CD14-positive monocyte (primary cell): ENCODE measurements at regions not wholly inside any gene's neighbourhood (a gene's known extent, or its start where the extent isn't known, plus 50 kb on each side); places are given as distances from the start of the nearest gene placed in this dataset.

Source experiments
- DNase-seq, 3 donors: peaks; one replicate each; pipeline ENCODE4 v3.0.0-alpha.2; 2011 to 2022
- H2AFZ ChIP-seq: 2 replicates; pipeline ENCODE4 v1.6.0; 2012; ENCODE audit warnings: mild to moderate bottlenecking, low read depth, low read length, inconsistent platforms; ENCODE audit not compliant: insufficient read depth, poor library complexity, severe bottlenecking
- H3K27ac ChIP-seq, 2 donors: 1 replicate in 1 of 2; 2 replicates in 1 of 2; pipeline ENCODE4 v1.5.1; 2012 to 2013; ENCODE audit warnings: low read length in 2 of 2, control low read depth in 1 of 2, inconsistent platforms in 1 of 2, low read depth in 1 of 2, mild to moderate bottlenecking in 1 of 2
- H3K27me3 ChIP-seq, 2 donors: one replicate each; pipeline versions ENCODE4 v1.6.0 to v1.6.1; 2011 to 2013; ENCODE audit warnings: low read length in 2 of 2; ENCODE audit not compliant: control insufficient read depth in 2 of 2, insufficient read depth in 2 of 2
- H3K36me3 ChIP-seq, 2 donors: replicated peaks in 1 of 2; 1 replicate in 1 of 2; 2 replicates in 1 of 2; pipeline versions ENCODE4 v1.5.1 to v1.6.1; 2012 to 2013; ENCODE audit warnings: low read length in 2 of 2, control low read depth in 1 of 2, inconsistent platforms in 1 of 2, mild to moderate bottlenecking in 1 of 2; ENCODE audit not compliant: insufficient read depth in 2 of 2, control insufficient read depth in 1 of 2
- H3K4me1 ChIP-seq, 2 donors: 1 replicate in 1 of 2; 2 replicates in 1 of 2; pipeline versions ENCODE4 v1.5.1 to v1.6.1; 2012 to 2013; ENCODE audit warnings: low read length in 2 of 2, control low read depth in 1 of 2, inconsistent platforms in 1 of 2, mild to moderate bottlenecking in 1 of 2, moderate library complexity in 1 of 2; ENCODE audit not compliant: insufficient read depth in 2 of 2, control insufficient read depth in 1 of 2
- H3K4me2 ChIP-seq: replicated peaks from 2 replicates; pipeline ENCODE3; 2012; ENCODE audit warnings: low read length, moderate library complexity, mild to moderate bottlenecking; ENCODE audit not compliant: poor library complexity, severe bottlenecking; ENCODE audit errors: extremely low read depth
- H3K4me3 ChIP-seq, 3 experiments: fragments of 200-600 bp in 1 of 3; sonication (generic) in 1 of 3; replicated peaks in 1 of 3; 1 replicate in 2 of 3; 2 replicates in 1 of 3; pipeline ENCODE4 v1.5.1; 2011 to 2013; ENCODE audit warnings: low read length in 3 of 3, mild to moderate bottlenecking in 3 of 3, control low read depth in 2 of 3, low read depth in 2 of 3, inconsistent platforms in 1 of 3, moderate library complexity in 1 of 3
- H3K79me2 ChIP-seq: 2 replicates; pipeline ENCODE4 v1.6.0; 2012; ENCODE audit warnings: mild to moderate bottlenecking, control low read depth, inconsistent platforms, low read length, moderate library complexity; ENCODE audit not compliant: insufficient read depth
- H3K9ac ChIP-seq: 2 replicates; pipeline ENCODE4 v1.6.0; 2017; ENCODE audit warnings: low read length, mild to moderate bottlenecking; ENCODE audit not compliant: insufficient read depth, poor library complexity, severe bottlenecking
- H3K9me3 ChIP-seq, 2 donors: replicated peaks in 1 of 2; 1 replicate in 1 of 2; 2 replicates in 1 of 2; pipeline versions ENCODE4 v1.5.1 to v1.6.1; 2012 to 2013; ENCODE audit warnings: low read length in 2 of 2, control low read depth in 1 of 2; ENCODE audit not compliant: control insufficient read depth in 1 of 2, insufficient read depth in 1 of 2
- H4K20me1 ChIP-seq: 2 replicates; pipeline ENCODE4 v1.6.0; 2012; ENCODE audit warnings: mild to moderate bottlenecking, low read length, control low read depth, moderate library complexity; ENCODE audit not compliant: insufficient read depth
- H3K27ac Mint-ChIP-seq, 7 donors: one replicate each; pipeline ENCODE4 v1.8.0; 2020; ENCODE audit warnings: mild to moderate bottlenecking in 7 of 7, mixed read lengths in 7 of 7, moderate library complexity in 6 of 7, inconsistent platforms in 2 of 7
- H3K27me3 Mint-ChIP-seq, 3 donors: one replicate each; pipeline ENCODE4 v1.8.0; 2021 to 2022; ENCODE audit warnings: low read depth in 3 of 3, mild to moderate bottlenecking in 3 of 3, mixed read lengths in 3 of 3, moderate library complexity in 3 of 3, inconsistent platforms in 1 of 3
- H3K36me3 Mint-ChIP-seq, 2 donors: one replicate each; pipeline ENCODE4 v1.8.0; 2020; ENCODE audit warnings: mixed read lengths in 2 of 2, inconsistent platforms in 1 of 2, mild to moderate bottlenecking in 1 of 2
- H3K4me1 Mint-ChIP-seq: one replicate; pipeline ENCODE4 v1.8.0; 2020; ENCODE audit warnings: mild to moderate bottlenecking, mixed read lengths
- H3K4me3 Mint-ChIP-seq, 2 donors: one replicate each; pipeline ENCODE4 v1.8.0; 2020; ENCODE audit warnings: mild to moderate bottlenecking in 2 of 2, mixed read lengths in 2 of 2, moderate library complexity in 1 of 2
- H3K9me3 Mint-ChIP-seq, 7 donors: one replicate each; pipeline ENCODE4 v1.8.0; 2020 to 2022; ENCODE audit warnings: mixed read lengths in 7 of 7, mild to moderate bottlenecking in 6 of 7, moderate library complexity in 6 of 7, inconsistent platforms in 2 of 7
- WGBS: methylation state at CpG from one replicate; pipeline ENCODE4 v1.1.5; 2013; ENCODE audit warnings: missing lambda C conversion rate; ENCODE audit not compliant: insufficient coverage; 5-methylcytosine and 5-hydroxymethylcytosine counted together
- intact Hi-C, 2 donors: fragments of 100-400 bp; cut with micrococcal nuclease; formaldehyde crosslinking; loops; one replicate each; pipeline versions ENCODE4 v1.15.0 to v1.15.1; 2023
- TF ChIP-seq, protein P1 (sequence below): fragments of 200-600 bp; IDR thresholded peaks from one replicate; pipeline ENCODE4 v1.8.0; 2022; ENCODE audit warnings: antibody characterized with exemption, mild to moderate bottlenecking

DNA sequence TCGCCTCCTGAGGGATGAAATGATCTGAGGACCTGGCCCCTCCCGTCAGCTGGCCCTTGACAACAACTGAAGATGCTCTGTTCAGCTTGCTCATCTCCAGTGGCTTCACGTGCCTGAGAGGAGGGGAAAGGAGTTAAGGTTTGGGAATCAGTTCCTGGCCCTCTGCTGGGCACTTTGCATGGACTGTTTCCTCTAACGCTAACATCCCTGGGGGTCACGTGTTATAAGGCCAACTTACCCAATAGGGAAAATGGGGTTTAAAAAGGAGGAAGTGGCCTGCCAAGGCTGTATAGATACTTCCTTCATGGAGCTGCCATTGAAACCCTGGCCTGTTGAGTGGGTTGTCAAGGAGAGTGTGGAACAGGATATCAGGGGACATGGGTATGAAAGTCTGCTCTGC is 65.6 kb downstream of the OR13H1 start:
- TF ChIP-seq, protein P1, sequence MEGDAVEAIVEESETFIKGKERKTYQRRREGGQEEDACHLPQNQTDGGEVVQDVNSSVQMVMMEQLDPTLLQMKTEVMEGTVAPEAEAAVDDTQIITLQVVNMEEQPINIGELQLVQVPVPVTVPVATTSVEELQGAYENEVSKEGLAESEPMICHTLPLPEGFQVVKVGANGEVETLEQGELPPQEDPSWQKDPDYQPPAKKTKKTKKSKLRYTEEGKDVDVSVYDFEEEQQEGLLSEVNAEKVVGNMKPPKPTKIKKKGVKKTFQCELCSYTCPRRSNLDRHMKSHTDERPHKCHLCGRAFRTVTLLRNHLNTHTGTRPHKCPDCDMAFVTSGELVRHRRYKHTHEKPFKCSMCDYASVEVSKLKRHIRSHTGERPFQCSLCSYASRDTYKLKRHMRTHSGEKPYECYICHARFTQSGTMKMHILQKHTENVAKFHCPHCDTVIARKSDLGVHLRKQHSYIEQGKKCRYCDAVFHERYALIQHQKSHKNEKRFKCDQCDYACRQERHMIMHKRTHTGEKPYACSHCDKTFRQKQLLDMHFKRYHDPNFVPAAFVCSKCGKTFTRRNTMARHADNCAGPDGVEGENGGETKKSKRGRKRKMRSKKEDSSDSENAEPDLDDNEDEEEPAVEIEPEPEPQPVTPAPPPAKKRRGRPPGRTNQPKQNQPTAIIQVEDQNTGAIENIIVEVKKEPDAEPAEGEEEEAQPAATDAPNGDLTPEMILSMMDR, result no peak
- no peak overlapping the region for H2AFZ ChIP-seq
- H3K4me2 ChIP-seq, result no peak overlapping the region
- H3K9me3 ChIP-seq, result no peaks in the 10 kb centered on the region
- no peak overlapping the region for H3K27ac ChIP-seq
- H3K36me3 ChIP-seq, result no peaks in the 10 kb centered on the region
- H3K4me1 ChIP-seq, result no peaks in the 10 kb centered on the region
- Mint-ChIP-seq H3K27ac (no peak overlapping the region), H3K4me3 (no peak overlapping the region), H3K9me3 (peaks cover 0 to 6% (median 0%) of the 10 kb centered on the region in 7 donors), H3K4me1 (no peaks in the 10 kb centered on the region), H3K27me3 (peaks cover 0 to 2% (median 2%) of the 10 kb centered on the region in 3 donors), H3K36me3 (no peaks in the 10 kb centered on the region)
- H3K79me2 ChIP-seq, result no peaks in the 10 kb centered on the region
- H3K27me3 ChIP-seq, result peaks cover 0 to 23% of the 10 kb centered on the region in 2 donors
- H4K20me1 ChIP-seq, result no peaks in the 10 kb centered on the region
- no peak overlapping the region for H3K4me3 ChIP-seq
- intact Hi-C loops, result no loop called here
- H3K9ac ChIP-seq, result no peak overlapping the region
- 78% methylated on average over 2 of the region's 5 CpGs for WGBS
- DNase-seq, result no peak

GRCh38 chrX:131613260-131613659 is 69.4 kb downstream of the OR13H1 start:
- WGBS, result 100% methylated on average over 1 of the region's 3 CpGs
- no peaks in the 10 kb centered on the region for H3K4me1 ChIP-seq
- H3K27ac ChIP-seq, result no peak overlapping the region

More at GRCh38 chrX:131613260-131613659, 69.4 kb downstream of the OR13H1 start:
- Mint-ChIP-seq H3K36me3 (no peaks in the 10 kb centered on the region), H3K27me3 (peaks cover 0 to 10% (median 2%) of the 10 kb centered on the region in 3 donors), H3K9me3 (peaks cover 0 to 6% (median 0%) of the 10 kb centered on the region in 7 donors), H3K4me1 (no peaks in the 10 kb centered on the region), H3K4me3 (no peak overlapping the region), H3K27ac (no peak overlapping the region)
- TF ChIP-seq, protein P1, result no peak
- Histone ChIP-seq H3K4me3 (no peak overlapping the region), H4K20me1 (no peaks in the 10 kb centered on the region), H3K9ac (no peak overlapping the region), H3K79me2 (no peaks in the 10 kb centered on the region), H2AFZ (no peak overlapping the region), H3K36me3 (no peaks in the 10 kb centered on the region), H3K4me2 (no peak overlapping the region), H3K27me3 (peaks cover 0 to 40% of the 10 kb centered on the region in 2 donors), H3K9me3 (no peaks in the 10 kb centered on the region)
- no peak for DNase-seq
- intact Hi-C loops, result no loop called here
